GM23338 (cell line): ENCODE measurements at regions not wholly inside any gene's neighbourhood (a gene's known extent, or its start where the extent isn't known, plus 50 kb on each side); places are given as distances from the start of the nearest gene placed in this dataset.

Source experiments
- ATAC-seq: fragments of 200-7000 bp; cut with Tn5 transposase; 3 replicates; pipeline ENCODE4 v1.9.1; 2020
- DNase-seq: peaks from one replicate; pipeline ENCODE4 v3.0.0-alpha.2; 2015; ENCODE audit warnings: low spot score
- H2AFZ ChIP-seq: fragments of 200-600 bp; sonication (generic); 2 replicates; pipeline ENCODE4 v1.8.0; 2016; ENCODE audit warnings: antibody characterized with exemption, mild to moderate bottlenecking, moderate library complexity
- H3F3A ChIP-seq: fragments of 200-600 bp; sonication (generic); replicated peaks from 2 replicates; pipeline ENCODE4 v1.8.0; 2017; ENCODE audit warnings: antibody characterized with exemption, mixed run types, low read depth
- H3K27ac ChIP-seq: fragments of 200-600 bp; sonication (generic); 2 replicates; pipeline ENCODE4 v1.6.1; 2016; ENCODE audit warnings: low read depth
- H3K27me3 ChIP-seq: fragments of 200-600 bp; sonication (generic); 2 replicates; pipeline ENCODE4 v1.8.0; 2016; ENCODE audit warnings: mild to moderate bottlenecking, mixed run types, moderate library complexity; ENCODE audit not compliant: insufficient read depth
- H3K36me3 ChIP-seq: fragments of 200-600 bp; sonication (generic); 2 replicates; pipeline ENCODE4 v1.8.0; 2016; ENCODE audit warnings: mild to moderate bottlenecking; ENCODE audit not compliant: insufficient read depth
- H3K4me1 ChIP-seq: fragments of 200-600 bp; sonication (generic); 2 replicates; pipeline ENCODE4 v1.8.0; 2016; ENCODE audit warnings: mild to moderate bottlenecking, moderate library complexity; ENCODE audit not compliant: insufficient read depth
- H3K4me2 ChIP-seq: fragments of 200-600 bp; sonication (generic); 2 replicates; pipeline ENCODE4 v1.7.1; 2017; ENCODE audit warnings: mixed run types
- H3K4me3 ChIP-seq: fragments of 200-600 bp; sonication (generic); 2 replicates; pipeline ENCODE4 v1.6.1; 2016; ENCODE audit warnings: mixed run types
- H3K79me2 ChIP-seq: fragments of 200-600 bp; sonication (generic); replicated peaks from 2 replicates; pipeline ENCODE4 v1.8.0; 2017; ENCODE audit warnings: mild to moderate bottlenecking; ENCODE audit not compliant: insufficient read depth
- H3K9me2 ChIP-seq: fragments of 200-600 bp; sonication (generic); 2 replicates; pipeline ENCODE4 v1.8.0; 2017; ENCODE audit not compliant: insufficient read depth
- H4K20me1 ChIP-seq: fragments of 200-600 bp; sonication (generic); replicated peaks from 2 replicates; pipeline ENCODE4 v1.8.0; 2017; ENCODE audit warnings: mild to moderate bottlenecking; ENCODE audit not compliant: insufficient read depth
- H3K27ac Mint-ChIP-seq: 2 replicates; pipeline ENCODE4 v1.8.0; 2020; ENCODE audit warnings: inconsistent platforms, mild to moderate bottlenecking, moderate library complexity, mixed read lengths
- H3K27me3 Mint-ChIP-seq: 3 replicates; pipeline ENCODE4 v1.8.0; 2022; ENCODE audit warnings: low read depth, mild to moderate bottlenecking, moderate library complexity, mixed read lengths, inconsistent platforms; ENCODE audit not compliant: insufficient read depth, poor library complexity
- H3K36me3 Mint-ChIP-seq: 3 replicates; pipeline ENCODE4 v1.8.0; 2021; ENCODE audit warnings: low read depth, mild to moderate bottlenecking, inconsistent platforms, moderate library complexity, mixed read lengths
- H3K4me1 Mint-ChIP-seq: 3 replicates; pipeline ENCODE4 v1.8.0; 2020; ENCODE audit warnings: mild to moderate bottlenecking, inconsistent platforms, mixed read lengths
- H3K4me3 Mint-ChIP-seq: 3 replicates; pipeline ENCODE4 v1.8.0; 2021; ENCODE audit warnings: moderate library complexity, mild to moderate bottlenecking, inconsistent platforms, mixed read lengths
- H3K9me3 Mint-ChIP-seq: 3 replicates; pipeline ENCODE4 v1.8.0; 2020; ENCODE audit warnings: moderate library complexity, mild to moderate bottlenecking, inconsistent platforms, mixed read lengths
- CREB1 ChIP-seq: fragments of 250-450 bp; sonication (Bioruptor Pico); IDR thresholded peaks from 2 replicates; pipeline ENCODE4 v1.5.0; 2020; ENCODE audit warnings: low read depth, mild to moderate bottlenecking, moderate library complexity
- EZH2 ChIP-seq: fragments of 200-600 bp; sonication (generic); IDR thresholded peaks from one replicate; pipeline ENCODE4 v1.8.0; 2017; ENCODE audit warnings: antibody characterized with exemption, mild to moderate bottlenecking, low read depth; ENCODE audit not compliant: unreplicated experiment
- EZH2phosphoT487 ChIP-seq: fragments of 200-600 bp; sonication (generic); IDR thresholded peaks from one replicate; pipeline ENCODE4 v1.8.1; 2018; ENCODE audit warnings: antibody characterized with exemption; ENCODE audit not compliant: unreplicated experiment
- JUNB ChIP-seq: IDR thresholded peaks from one replicate; pipeline ENCODE4 v1.6.1; 2016; ENCODE audit warnings: antibody characterized with exemption; ENCODE audit not compliant: unreplicated experiment
- NANOG ChIP-seq: IDR thresholded peaks from 2 replicates; pipeline ENCODE4 v1.6.1; 2016; ENCODE audit warnings: antibody characterized with exemption, borderline replicate concordance
- POLR2AphosphoS5 ChIP-seq: IDR thresholded peaks from 2 replicates; pipeline ENCODE4 v1.6.1; 2016; ENCODE audit warnings: antibody characterized with exemption, low read depth
- STAT1 ChIP-seq: IDR thresholded peaks from one replicate; pipeline ENCODE4 v1.6.1; 2016; ENCODE audit warnings: antibody characterized with exemption; ENCODE audit not compliant: unreplicated experiment
- ZNF331 ChIP-seq: fragments of 250-450 bp; sonication (Bioruptor Pico); IDR thresholded peaks from 2 replicates; pipeline ENCODE4 v1.5.0; 2020; ENCODE audit warnings: low read depth, mild to moderate bottlenecking, moderate library complexity
- TF ChIP-seq, protein P1 (sequence below): IDR thresholded peaks from 2 replicates; pipeline ENCODE4 v1.6.1; 2016; ENCODE audit warnings: antibody characterized with exemption
- TF ChIP-seq, protein P2 (sequence below): fragments of 250-450 bp; sonication (Bioruptor Pico); IDR thresholded peaks from 2 replicates; pipeline ENCODE4 v1.5.0; 2020; ENCODE audit warnings: mild to moderate bottlenecking, moderate library complexity

DNA sequence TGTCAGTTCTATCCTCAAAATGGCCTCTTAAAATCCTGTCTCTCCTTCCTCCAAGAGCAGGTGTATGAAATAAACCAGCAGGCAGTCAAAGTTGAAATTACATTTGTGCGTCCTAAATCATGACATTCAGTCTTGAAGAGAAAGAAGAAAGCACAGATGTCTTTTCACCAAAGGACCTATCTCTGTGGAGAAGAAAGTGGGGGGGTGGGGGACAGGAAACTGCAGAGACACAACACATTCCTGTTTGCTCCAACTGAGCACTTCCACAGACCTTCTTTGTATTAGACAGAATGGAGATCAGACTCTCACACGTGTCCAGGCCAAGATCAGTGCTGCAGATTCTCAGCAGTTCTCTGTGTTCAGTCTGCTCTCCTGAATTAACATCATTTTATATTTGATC is 471.9 kb upstream of the RGMB start:
- Mint-ChIP-seq H3K27ac (no peak overlapping the region), H3K4me3 (no peak overlapping the region), H3K4me1 (peaks cover 8% of the 10 kb centered on the region), H3K9me3 (no peaks in the 10 kb centered on the region), H3K36me3 (no peaks in the 10 kb centered on the region), H3K27me3 (peaks cover 2% of the 10 kb centered on the region)
- Histone ChIP-seq H3K9me2 (no peaks in the 10 kb centered on the region), H3K4me2 (peak overlapping the region; percentile 21; the same call in 1 of the 2 replicates), H3K36me3 (no peaks in the 10 kb centered on the region), H3K27ac (no peak overlapping the region), H2AFZ (no peak overlapping the region), H3K4me1 (peaks cover 5% of the 10 kb centered on the region; the same call in 1 of the 2 replicates), H4K20me1 (no peaks in the 10 kb centered on the region), H3K27me3 (no peaks in the 10 kb centered on the region), H3K79me2 (no peaks in the 10 kb centered on the region), H3F3A (no peaks in the 10 kb centered on the region), H3K4me3 (no peak overlapping the region)
- DNase-seq (peak; percentile 17), ATAC-seq (no peak)
- TF ChIP-seq JUNB (no peak), NANOG (no peak), STAT1 (no peak), EZH2 (no peak), ZNF331 (CRISPR knock-in tag) (no peak), POLR2AphosphoS5 (no peak), EZH2phosphoT487 (no peak), CREB1 (no peak)
- TF ChIP-seq, protein P1, sequence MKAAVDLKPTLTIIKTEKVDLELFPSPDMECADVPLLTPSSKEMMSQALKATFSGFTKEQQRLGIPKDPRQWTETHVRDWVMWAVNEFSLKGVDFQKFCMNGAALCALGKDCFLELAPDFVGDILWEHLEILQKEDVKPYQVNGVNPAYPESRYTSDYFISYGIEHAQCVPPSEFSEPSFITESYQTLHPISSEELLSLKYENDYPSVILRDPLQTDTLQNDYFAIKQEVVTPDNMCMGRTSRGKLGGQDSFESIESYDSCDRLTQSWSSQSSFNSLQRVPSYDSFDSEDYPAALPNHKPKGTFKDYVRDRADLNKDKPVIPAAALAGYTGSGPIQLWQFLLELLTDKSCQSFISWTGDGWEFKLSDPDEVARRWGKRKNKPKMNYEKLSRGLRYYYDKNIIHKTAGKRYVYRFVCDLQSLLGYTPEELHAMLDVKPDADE, result no peak
- TF ChIP-seq, protein P2, sequence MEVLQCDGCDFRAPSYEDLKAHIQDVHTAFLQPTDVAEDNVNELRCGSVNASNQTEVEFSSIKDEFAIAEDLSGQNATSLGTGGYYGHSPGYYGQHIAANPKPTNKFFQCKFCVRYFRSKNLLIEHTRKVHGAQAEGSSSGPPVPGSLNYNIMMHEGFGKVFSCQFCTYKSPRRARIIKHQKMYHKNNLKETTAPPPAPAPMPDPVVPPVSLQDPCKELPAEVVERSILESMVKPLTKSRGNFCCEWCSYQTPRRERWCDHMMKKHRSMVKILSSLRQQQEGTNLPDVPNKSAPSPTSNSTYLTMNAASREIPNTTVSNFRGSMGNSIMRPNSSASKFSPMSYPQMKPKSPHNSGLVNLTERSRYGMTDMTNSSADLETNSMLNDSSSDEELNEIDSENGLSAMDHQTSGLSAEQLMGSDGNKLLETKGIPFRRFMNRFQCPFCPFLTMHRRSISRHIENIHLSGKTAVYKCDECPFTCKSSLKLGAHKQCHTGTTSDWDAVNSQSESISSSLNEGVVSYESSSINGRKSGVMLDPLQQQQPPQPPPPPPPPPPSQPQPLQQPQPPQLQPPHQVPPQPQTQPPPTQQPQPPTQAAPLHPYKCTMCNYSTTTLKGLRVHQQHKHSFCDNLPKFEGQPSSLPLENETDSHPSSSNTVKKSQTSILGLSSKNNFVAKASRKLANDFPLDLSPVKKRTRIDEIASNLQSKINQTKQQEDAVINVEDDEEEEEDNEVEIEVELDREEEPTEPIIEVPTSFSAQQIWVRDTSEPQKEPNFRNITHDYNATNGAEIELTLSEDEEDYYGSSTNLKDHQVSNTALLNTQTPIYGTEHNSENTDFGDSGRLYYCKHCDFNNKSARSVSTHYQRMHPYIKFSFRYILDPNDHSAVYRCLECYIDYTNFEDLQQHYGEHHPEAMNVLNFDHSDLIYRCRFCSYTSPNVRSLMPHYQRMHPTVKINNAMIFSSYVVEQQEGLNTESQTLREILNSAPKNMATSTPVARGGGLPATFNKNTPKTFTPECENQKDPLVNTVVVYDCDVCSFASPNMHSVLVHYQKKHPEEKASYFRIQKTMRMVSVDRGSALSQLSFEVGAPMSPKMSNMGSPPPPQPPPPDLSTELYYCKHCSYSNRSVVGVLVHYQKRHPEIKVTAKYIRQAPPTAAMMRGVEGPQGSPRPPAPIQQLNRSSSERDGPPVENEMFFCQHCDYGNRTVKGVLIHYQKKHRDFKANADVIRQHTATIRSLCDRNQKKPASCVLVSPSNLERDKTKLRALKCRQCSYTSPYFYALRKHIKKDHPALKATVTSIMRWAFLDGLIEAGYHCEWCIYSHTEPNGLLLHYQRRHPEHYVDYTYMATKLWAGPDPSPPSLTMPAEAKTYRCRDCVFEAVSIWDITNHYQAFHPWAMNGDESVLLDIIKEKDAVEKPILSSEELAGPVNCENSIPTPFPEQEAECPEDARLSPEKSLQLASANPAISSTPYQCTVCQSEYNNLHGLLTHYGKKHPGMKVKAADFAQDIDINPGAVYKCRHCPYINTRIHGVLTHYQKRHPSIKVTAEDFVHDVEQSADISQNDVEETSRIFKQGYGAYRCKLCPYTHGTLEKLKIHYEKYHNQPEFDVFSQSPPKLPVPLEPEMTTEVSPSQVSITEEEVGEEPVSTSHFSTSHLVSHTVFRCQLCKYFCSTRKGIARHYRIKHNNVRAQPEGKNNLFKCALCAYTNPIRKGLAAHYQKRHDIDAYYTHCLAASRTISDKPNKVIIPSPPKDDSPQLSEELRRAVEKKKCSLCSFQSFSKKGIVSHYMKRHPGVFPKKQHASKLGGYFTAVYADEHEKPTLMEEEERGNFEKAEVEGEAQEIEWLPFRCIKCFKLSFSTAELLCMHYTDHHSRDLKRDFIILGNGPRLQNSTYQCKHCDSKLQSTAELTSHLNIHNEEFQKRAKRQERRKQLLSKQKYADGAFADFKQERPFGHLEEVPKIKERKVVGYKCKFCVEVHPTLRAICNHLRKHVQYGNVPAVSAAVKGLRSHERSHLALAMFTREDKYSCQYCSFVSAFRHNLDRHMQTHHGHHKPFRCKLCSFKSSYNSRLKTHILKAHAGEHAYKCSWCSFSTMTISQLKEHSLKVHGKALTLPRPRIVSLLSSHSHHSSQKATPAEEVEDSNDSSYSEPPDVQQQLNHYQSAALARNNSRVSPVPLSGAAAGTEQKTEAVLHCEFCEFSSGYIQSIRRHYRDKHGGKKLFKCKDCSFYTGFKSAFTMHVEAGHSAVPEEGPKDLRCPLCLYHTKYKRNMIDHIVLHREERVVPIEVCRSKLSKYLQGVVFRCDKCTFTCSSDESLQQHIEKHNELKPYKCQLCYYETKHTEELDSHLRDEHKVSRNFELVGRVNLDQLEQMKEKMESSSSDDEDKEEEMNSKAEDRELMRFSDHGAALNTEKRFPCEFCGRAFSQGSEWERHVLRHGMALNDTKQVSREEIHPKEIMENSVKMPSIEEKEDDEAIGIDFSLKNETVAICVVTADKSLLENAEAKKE, result no peak
